ENCODE measurements at regions not wholly inside any gene's neighbourhood (a gene's known extent, or its start where the extent isn't known, plus 50 kb on each side); places are given as distances from the start of the nearest gene placed in this dataset.

- H3K9me3 Mint-ChIP-seq (ENCODE audit: low read depth), result peaks cover 8% of the 10 kb centered on the region
- TF ChIP-seq, protein P1, sequence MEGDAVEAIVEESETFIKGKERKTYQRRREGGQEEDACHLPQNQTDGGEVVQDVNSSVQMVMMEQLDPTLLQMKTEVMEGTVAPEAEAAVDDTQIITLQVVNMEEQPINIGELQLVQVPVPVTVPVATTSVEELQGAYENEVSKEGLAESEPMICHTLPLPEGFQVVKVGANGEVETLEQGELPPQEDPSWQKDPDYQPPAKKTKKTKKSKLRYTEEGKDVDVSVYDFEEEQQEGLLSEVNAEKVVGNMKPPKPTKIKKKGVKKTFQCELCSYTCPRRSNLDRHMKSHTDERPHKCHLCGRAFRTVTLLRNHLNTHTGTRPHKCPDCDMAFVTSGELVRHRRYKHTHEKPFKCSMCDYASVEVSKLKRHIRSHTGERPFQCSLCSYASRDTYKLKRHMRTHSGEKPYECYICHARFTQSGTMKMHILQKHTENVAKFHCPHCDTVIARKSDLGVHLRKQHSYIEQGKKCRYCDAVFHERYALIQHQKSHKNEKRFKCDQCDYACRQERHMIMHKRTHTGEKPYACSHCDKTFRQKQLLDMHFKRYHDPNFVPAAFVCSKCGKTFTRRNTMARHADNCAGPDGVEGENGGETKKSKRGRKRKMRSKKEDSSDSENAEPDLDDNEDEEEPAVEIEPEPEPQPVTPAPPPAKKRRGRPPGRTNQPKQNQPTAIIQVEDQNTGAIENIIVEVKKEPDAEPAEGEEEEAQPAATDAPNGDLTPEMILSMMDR (IDR thresholded peaks at IDR 0.05; ENCODE audit: unreplicated experiment), result no peak
Observed at GRCh38 chr15:39304931-39305728, 275.7 kb upstream of the THBS1 start.

DNA sequence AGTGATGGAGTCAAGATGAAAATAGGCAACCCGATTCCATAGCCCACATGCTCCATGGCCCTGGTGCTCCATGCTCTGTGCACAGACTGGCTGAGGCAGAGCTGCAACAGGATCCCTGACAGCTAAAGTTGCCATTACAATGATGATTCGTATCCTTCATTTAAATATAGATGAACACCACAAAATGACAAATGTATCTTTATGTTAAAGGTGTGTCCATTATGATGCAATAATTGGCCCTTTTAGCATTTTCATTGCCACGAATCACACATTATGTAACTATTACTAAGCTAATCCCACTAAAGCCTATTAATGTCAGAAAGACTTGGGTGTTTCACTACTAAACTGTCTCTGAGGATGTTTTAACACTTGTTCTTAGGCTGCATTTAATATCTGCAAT is 270.2 kb upstream of the THBS1 start:
- H3K36me3 Mint-ChIP-seq (ENCODE audit: insufficient read depth), result peaks cover 1% of the 10 kb centered on the region
- DNase-seq (ENCODE audit: low spot score, unreplicated experiment), result no peak
- no peaks in the 10 kb centered on the region for H3K27me3 Mint-ChIP-seq
- no peak overlapping the region for H3K27ac Mint-ChIP-seq
- TF ChIP-seq, protein P1 (IDR thresholded peaks at IDR 0.05; ENCODE audit: unreplicated experiment), result no peak
- H3K4me1 Mint-ChIP-seq (ENCODE audit: low read depth), result peaks cover 1% of the 10 kb centered on the region
- no peak overlapping the region for H3K4me3 Mint-ChIP-seq (ENCODE audit: low read depth)
- H3K9me3 Mint-ChIP-seq (ENCODE audit: low read depth), result peaks cover 8% of the 10 kb centered on the region

More at GRCh38 chr15:39304931-39305728, 275.7 kb upstream of the THBS1 start:
- H3K36me3 Mint-ChIP-seq (ENCODE audit: insufficient read depth), result peaks cover 1% of the 10 kb centered on the region
- DNase-seq (ENCODE audit: low spot score, unreplicated experiment), result no peak
- H3K27ac Mint-ChIP-seq, result no peak overlapping the region
- H3K27me3 Mint-ChIP-seq, result peaks cover 5% of the 10 kb centered on the region
- no peak overlapping the region for H3K4me3 Mint-ChIP-seq (ENCODE audit: low read depth)
- H3K4me1 Mint-ChIP-seq (ENCODE audit: low read depth), result no peaks in the 10 kb centered on the region

GRCh38 chr15:39312984-39313383 is 267.9 kb upstream of the THBS1 start:
- H3K27ac Mint-ChIP-seq, result no peak overlapping the region
- no peak for DNase-seq (ENCODE audit: low spot score, unreplicated experiment)
- TF ChIP-seq, protein P1 (IDR thresholded peaks at IDR 0.05; ENCODE audit: unreplicated experiment), result peak; percentile 14
- no peaks in the 10 kb centered on the region for H3K9me3 Mint-ChIP-seq (ENCODE audit: low read depth)
- H3K4me3 Mint-ChIP-seq (ENCODE audit: low read depth), result no peak overlapping the region
- no peaks in the 10 kb centered on the region for H3K36me3 Mint-ChIP-seq (ENCODE audit: insufficient read depth)
- H3K4me1 Mint-ChIP-seq (ENCODE audit: low read depth), result peaks cover 3% of the 10 kb centered on the region
- no peaks in the 10 kb centered on the region for H3K27me3 Mint-ChIP-seq

DNA sequence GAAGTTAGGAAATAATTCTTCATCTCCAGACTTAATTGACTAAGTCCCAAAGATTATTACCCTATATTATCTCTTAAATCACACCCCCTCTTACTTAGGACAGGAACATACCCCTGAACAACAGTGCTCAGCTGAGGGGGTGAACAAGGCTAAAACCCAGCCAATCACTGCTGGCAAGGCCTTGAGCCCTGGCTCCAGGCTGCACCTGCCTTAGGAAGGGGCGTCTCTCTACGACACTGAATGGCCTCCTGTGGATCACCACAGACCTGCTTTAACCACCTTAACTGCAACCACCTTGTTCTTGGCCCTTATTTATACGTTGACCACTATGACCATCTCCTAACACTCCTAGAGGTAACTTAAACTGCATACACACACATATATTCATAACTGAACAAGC is 267.4 kb upstream of the THBS1 start:
- Mint-ChIP-seq H3K36me3 (ENCODE audit: insufficient read depth) (no peaks in the 10 kb centered on the region), H3K4me1 (ENCODE audit: low read depth) (peaks cover 3% of the 10 kb centered on the region), H3K27me3 (no peaks in the 10 kb centered on the region), H3K27ac (no peak overlapping the region), H3K4me3 (ENCODE audit: low read depth) (no peak overlapping the region), H3K9me3 (ENCODE audit: low read depth) (no peaks in the 10 kb centered on the region)
- no peak for DNase-seq (ENCODE audit: low spot score, unreplicated experiment)
- TF ChIP-seq, protein P1 (IDR thresholded peaks at IDR 0.05; ENCODE audit: unreplicated experiment), result no peak

GRCh38 chr15:39313881-39314280 is 267.0 kb upstream of the THBS1 start:
- TF ChIP-seq, protein P1 (IDR thresholded peaks at IDR 0.05; ENCODE audit: unreplicated experiment), result no peak
- no peak overlapping the region for H3K27ac Mint-ChIP-seq
- no peak overlapping the region for H3K4me3 Mint-ChIP-seq (ENCODE audit: low read depth)
- H3K4me1 Mint-ChIP-seq (ENCODE audit: low read depth), result peaks cover 3% of the 10 kb centered on the region
- DNase-seq (ENCODE audit: low spot score, unreplicated experiment), result no peak
- no peaks in the 10 kb centered on the region for H3K9me3 Mint-ChIP-seq (ENCODE audit: low read depth)
- H3K36me3 Mint-ChIP-seq (ENCODE audit: insufficient read depth), result no peaks in the 10 kb centered on the region
- H3K27me3 Mint-ChIP-seq, result no peaks in the 10 kb centered on the region

Measured in progenitor cell of endocrine pancreas (in vitro differentiated cells).